Stimulated activated CD4-positive, alpha-beta T cell treated with anti-CD3 and anti-CD28 coated beads, Interleukin-2, amount 100 ng/mL, for 48 hours (primary cell): ENCODE measurements at regions not wholly inside any gene's neighbourhood (a gene's known extent, or its start where the extent isn't known, plus 50 kb on each side); places are given as distances from the start of the nearest gene placed in this dataset.
"Not testable (repeated sequence)": the region's sequence is repeated elsewhere in the genome, so short reads cannot be mapped to it uniquely, and the experiment has no call there.

Source experiments
- DNase-seq, 2 donors: peaks; one replicate each; pipeline ENCODE4 v3.0.0-alpha.2; 2020

- not testable (repeated sequence) for DNase-seq
Measured at GRCh38 chr17:43345515-43345914, 53.3 kb upstream of the ARL4D start.

DNA sequence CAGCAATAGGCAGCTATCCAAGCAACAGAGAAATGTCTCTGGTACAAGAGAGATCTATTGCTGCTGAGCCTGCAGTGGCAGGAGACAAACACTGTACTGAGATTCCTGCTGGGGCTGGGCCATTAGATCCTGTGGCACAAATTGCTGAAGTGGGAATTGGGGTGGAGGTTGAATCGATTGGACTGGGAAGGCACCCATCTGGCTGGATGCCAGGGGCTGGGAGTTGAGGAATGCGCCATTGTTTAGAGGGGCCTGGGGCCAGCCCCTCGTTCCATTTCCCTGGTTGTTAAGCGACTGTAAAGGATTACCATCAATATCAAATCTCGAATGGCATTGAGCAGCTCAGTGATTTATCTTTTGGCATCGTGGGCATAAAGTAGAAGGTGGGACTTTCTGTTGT lies 54.1 kb upstream of the ARL4D start:
- no peak for DNase-seq

DNA sequence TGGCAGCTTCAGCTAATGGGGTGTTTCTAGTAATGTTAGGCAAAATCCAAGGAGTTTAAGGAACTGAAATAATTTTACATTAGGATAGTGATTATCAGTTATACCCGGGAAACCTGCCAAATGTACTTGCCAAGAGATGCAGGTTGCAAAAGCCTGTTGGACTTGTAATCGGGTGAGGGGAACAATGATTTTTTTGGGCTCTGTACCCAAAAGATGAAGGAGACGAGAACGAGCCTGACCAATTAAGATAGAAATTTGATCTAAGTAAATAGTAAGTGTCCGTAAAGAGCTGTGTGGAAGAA lies 56.3 kb upstream of the ARL4D start:
- no peak for DNase-seq

- peak; percentile 21 to 23 for DNase-seq
Measured at GRCh38 chr17:43341715-43342588, 56.8 kb upstream of the ARL4D start.

DNA sequence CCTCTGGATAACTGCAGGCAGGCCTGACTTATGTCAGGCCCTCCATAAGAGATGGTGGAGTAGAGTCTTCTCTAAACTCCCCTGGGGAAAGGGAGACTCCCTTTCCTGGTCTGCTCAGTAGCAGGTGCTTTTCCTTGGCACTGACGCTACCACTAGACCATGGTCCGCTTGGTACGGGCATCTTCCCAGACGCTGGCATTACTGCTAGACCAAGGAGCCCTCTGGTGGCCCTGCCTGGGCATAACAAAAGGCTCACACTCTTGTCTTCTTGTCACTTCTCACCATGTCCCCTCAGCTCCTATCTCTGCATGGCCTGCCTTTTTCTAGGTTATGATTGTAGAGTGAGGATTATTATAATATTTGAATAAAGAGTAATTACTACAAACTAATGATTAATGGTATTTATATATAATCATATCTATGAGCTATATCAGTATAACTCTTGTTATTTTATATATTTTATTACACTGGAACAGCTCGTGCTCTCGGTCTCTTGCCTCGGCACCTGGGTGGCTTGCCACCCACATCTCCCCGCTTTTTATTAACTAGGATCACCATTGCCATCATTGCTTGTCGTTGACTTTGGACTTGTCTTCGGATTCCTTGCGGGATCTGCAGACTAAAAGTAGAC lies 59.8 kb upstream of the ARL4D start:
- DNase-seq: peak; percentile 52 to 53

DNA sequence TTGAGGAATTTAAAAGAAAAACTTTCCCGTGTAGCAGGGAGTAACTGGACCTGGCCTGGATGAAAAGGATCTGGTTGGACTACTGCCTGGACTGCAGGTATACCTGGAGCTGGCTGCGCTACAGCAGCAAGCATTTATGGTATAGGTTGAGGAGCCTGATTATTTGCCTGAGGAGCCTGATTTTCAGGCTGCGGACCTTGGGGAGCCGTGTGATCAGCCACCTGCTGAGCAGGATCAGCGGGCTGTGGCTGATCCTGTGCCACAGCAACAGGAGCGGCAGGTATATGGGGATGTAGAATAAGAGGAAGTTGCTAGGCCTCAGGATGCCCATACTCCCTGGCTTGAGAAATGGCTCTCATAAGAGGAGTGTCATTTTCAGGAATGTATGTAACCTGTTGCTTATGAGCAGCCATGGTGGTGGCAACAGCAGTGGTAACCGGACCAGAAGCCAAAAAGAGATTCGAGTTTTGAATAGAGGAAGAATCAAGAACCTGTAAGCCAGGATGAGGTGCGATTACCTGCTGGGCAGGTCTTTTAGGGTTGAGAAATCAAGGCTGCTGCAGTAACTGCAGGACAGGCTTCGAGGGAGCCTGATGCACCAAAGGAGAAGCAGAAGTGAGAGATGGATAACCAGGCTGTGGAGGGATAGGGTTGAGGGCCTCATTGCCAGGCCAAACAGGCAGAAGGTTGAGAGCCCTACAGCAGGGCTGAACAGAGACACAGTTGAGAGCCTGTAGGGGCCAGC lies 60.9 kb upstream of the ARL4D start:
- no peak for DNase-seq

DNA sequence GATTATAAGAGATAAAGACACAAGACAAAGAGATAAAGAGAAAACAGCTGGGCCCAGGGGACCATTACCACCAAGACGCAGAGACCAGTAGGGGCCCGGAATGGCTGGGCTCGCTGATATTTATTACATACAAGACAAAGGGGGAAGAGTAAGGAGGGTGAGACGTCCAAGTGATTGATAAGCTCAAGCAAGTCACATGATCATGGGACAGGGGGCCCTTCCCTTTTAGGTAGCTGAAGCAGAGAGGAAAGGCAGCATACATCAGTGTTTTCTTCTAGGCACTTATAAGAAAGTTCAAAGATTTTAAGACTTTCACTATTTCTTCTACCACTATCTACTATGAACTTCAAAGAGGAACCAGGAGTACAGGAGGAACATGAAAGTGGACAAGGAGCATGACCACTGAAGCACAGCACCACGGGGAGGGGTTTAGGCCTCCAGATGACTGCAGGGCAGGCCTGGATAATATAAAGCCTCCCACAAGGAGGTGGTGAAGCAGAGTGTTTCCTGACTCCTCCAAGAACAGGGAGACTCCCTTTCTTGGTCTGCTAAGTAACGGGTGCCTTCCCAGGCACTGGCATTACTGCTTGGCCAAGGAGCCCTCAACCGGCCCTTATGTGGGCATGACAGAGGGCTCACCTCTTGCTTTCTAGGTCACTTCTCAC lies 63.9 kb upstream of the ARL4D start:
- no peak for DNase-seq

DNA sequence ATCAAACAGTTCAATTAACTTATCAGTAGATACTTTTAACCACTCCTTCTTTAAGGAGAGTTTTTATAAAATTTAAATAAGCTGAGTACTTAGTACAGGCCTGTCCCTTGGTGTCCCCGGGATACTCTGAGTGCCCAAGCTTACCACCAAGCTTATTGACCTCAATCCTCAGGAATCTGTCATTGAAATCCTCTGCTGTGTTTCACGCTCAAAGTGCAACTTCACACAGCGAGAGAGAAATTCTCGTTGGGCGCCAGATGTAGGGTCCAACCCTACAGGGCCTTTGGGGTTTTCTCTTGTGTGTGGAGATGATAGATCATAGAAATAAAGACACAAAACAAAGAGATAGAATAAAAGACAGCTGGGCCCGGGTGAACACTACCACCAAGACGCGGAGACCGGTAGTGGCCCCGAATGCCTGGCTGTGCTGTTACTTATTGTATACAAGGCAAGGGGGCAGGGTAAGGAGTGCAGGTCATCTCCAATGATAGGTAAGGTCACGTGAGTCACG lies 65.3 kb upstream of the ARL4D start:
- DNase-seq: no peak

DNA sequence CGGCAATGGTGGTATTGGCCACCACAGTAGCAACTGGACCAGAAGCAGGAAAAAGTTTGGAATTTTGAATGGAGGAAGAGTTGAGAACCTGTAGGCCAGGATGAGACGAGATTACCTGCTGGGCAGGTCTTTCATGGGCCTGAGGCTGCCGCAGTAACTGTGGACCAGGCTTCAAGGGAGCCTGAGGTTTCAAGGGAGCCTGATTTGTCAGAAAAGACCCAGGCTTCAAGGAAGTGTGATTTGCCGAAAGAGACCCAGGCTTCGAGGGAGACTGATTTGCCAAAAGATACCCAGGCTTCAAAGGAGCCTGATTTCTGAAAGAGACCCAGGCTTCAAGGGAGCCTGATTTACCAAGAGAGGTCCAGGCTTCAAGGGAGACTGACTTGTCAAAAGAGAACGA lies 66.6 kb upstream of the ARL4D start:
- DNase-seq: no peak

DNA sequence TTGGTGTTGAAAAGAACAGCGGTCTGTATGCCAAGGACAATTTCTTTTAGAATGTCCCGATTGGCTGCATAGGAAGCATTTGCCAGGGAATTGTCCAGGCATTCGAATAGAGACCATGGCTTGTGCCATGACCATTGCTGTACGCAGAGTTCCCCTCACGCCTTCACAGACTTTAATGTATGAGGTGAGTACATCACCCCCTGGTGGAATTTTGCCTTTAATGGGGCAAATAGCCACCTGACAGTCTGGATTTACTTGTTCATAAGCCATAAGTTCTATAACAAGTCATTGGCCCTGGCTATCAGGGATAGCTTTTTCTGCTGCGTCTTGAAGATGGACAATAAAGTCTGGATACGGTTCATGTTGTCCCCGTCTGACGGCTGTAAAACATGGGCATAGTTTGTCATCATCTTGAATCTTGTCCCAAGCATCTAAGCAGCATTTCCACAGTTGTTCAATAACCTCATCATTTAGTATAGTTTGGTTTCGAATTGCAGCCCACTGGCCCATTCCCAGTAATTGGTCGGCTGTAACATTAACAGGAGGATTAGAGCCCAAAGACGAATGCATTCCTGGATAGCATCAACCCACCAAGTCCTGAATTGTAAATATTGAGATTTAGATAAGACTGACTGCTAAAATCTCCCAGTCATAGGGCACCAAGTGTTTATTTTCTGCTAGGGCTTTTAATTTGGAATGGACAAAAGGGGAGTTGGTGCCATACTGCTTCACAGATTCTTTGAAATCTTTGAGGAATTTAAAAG lies 67.7 kb upstream of the ARL4D start:
- DNase-seq: no peak

- no peak for DNase-seq
Measured at GRCh38 chr17:43329183-43329582, 69.6 kb upstream of the ARL4D start.

- no peak for DNase-seq
Measured at GRCh38 chr17:43328650-43329049, 70.1 kb upstream of the ARL4D start.

DNA sequence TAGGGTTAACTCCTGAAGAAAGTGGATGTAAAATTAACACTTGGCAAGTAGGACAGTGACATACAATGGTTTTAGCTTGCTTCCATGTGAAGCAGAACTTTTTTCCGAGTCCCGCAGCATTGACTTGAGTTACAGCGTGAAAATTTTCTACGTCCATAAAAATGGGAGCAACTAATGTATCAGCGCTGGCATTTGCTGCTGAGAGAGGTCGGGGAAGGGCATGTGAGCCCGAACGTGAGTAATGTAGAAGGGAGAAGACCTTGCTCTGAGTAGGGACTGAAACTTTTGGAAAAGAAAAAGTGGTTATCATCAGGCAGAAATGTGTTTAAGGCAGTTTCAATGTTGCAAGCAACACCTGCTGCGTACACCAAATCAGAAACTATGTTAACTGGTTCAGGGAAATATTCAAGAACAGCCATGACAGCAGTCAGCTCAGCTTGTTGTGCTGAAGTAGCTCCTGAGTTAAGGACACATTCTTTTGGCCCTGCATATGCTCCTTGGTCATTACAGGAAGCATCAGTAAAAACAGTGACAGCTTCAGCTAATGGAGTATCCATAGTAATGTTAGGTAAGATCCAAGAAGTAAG lies 70.9 kb upstream of the ARL4D start:
- no peak for DNase-seq

DNA sequence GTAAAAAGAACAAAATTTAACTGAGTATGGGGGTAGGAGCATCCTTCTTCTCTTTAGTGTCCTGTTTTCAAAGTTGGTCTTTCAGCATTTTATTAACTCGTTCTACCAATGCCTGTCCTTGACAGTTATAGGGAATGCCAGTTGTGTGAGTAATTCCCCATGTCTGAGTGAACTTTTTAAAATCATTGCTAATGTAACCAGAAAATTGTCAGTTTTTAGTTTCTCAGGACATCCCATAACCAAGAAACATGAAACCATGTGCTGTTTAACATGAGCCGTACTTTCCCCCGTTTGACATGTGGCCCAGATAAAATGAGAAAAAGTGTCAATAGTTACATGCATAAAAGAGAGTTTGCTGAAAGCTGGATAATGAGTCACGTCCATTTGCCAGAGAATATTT lies 71.4 kb upstream of the ARL4D start:
- no peak for DNase-seq

- DNase-seq: no peak
Measured at GRCh38 chr17:43326490-43327275, 72.1 kb upstream of the ARL4D start.

GRCh38 chr17:43324205-43324893 lies 74.4 kb upstream of the ARL4D start:
- no peak for DNase-seq

GRCh38 chr17:43319293-43320124 lies 79.3 kb upstream of the ARL4D start:
- DNase-seq: no peak

DNA sequence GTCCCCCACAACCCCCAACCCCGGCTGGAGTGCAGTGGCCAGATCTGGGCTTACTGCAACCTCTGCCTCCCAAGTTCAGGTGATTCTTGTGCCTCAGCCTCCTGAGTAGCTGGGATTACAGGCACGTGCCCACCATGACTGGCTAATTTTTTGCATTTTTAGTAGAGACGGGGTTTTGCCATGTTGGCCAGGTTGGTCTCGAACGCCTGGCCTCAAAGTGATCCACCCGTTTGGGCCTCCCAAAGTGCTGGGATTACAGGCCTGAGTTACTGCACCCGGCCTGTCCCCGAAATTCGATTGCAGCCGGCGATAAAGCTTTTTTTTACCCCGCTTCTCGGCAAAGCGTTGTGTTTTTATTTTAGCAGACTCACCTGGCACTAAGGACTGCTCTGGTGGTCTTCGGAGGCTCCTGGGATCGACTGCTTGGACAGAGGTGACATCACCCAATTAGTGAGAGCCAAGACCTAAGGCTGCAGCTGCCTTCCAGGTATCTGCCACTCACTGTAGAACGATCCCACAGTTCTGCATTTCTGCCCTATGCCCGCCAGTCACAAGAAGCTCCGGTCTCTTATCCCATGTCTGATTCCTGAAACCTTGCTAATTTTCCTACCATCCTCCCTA lies 82.2 kb upstream of the ARL4D start:
- no peak for DNase-seq

DNA sequence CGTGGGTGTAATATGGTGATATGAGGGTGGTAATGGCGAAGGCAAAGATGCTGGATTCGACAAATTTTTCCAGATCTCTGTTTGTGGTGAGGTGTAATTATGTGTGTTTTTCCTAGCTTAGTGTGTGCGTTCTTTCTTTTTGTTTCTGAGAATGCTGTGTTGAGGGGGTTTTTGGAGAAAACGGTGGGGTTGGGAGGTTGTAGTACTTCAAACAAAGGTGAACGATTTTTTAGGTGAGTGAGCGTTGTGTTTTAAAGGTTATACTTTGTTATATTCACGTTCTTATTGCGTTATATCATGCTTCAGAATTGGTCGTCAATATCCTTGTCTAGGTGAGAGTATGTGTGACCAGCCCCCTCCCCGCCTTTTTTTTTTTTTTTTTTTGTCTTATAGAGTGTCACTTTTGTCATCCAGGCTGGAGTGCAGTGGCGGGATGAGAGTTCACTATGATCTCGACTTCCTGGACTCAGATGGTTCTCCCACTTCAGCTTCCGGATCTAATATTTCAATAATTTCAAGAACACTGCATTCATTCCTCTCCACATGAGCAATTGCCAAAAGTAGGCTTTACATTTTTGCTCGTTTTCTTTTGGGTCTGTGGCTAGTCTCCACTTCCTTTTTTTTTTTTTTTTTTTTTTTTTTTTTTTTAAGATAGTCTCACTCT lies 82.2 kb upstream of the RNU2-1 start:
- DNase-seq: no peak
